B cell (primary cell): ENCODE measurements at regions not wholly inside any gene's neighbourhood (a gene's known extent, or its start where the extent isn't known, plus 50 kb on each side); places are given as distances from the start of the nearest gene placed in this dataset.

Source experiments
- EZH2 ChIP-seq: IDR thresholded peaks from 2 replicates; pipeline ENCODE4 v1.6.1; 2012; ENCODE audit warnings: borderline replicate concordance, low read depth, mild to moderate bottlenecking, moderate library complexity, low read length; ENCODE audit not compliant: insufficient read depth, poor library complexity, severe bottlenecking
- TF ChIP-seq, protein P1 (sequence below): fragments of 200-600 bp; IDR thresholded peaks from one replicate; pipeline ENCODE4 v1.8.0; 2022; ENCODE audit warnings: antibody characterized with exemption, mild to moderate bottlenecking

- TF ChIP-seq, protein P1, sequence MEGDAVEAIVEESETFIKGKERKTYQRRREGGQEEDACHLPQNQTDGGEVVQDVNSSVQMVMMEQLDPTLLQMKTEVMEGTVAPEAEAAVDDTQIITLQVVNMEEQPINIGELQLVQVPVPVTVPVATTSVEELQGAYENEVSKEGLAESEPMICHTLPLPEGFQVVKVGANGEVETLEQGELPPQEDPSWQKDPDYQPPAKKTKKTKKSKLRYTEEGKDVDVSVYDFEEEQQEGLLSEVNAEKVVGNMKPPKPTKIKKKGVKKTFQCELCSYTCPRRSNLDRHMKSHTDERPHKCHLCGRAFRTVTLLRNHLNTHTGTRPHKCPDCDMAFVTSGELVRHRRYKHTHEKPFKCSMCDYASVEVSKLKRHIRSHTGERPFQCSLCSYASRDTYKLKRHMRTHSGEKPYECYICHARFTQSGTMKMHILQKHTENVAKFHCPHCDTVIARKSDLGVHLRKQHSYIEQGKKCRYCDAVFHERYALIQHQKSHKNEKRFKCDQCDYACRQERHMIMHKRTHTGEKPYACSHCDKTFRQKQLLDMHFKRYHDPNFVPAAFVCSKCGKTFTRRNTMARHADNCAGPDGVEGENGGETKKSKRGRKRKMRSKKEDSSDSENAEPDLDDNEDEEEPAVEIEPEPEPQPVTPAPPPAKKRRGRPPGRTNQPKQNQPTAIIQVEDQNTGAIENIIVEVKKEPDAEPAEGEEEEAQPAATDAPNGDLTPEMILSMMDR: no peak
- no peak for TF ChIP-seq EZH2
Observed at GRCh38 chr15:48003441-48003840, 117.3 kb upstream of the SLC24A5 start.
